ENCODE measurements at regions not wholly inside any gene's neighbourhood (a gene's known extent, or its start where the extent isn't known, plus 50 kb on each side); places are given as distances from the start of the nearest gene placed in this dataset.

GRCh38 chr5:21097661-21098060 is 1109.7 kb upstream of the CDH18 start:
- H3K4me1 ChIP-seq (ENCODE audit: low read length): no peaks in the 10 kb centered on the region
- no peak overlapping the region for H3K4me3 ChIP-seq (ENCODE audit: low read length)
- no peaks in the 10 kb centered on the region for H3K9me2 ChIP-seq (replicated peaks; ENCODE audit: insufficient read depth, low read length)
- TF ChIP-seq EZH2phosphoT487 (IDR thresholded peaks at IDR 0.05; ENCODE audit: low read length): no peak
- no peak for TF ChIP-seq EZH2 (optimal IDR thresholded peaks at IDR 0.05; ENCODE audit: low read depth, low read length)
- no peak overlapping the region for H3K9ac ChIP-seq (ENCODE audit: low read length)
- no peak overlapping the region for H3K4me2 ChIP-seq (ENCODE audit: low read depth, low read length)
- H3K36me3 ChIP-seq (replicated peaks; ENCODE audit: insufficient read depth, low read length): no peaks in the 10 kb centered on the region
- DNase-seq: no peak
- H2AFZ ChIP-seq (ENCODE audit: low read length): no peak overlapping the region
- H3F3A ChIP-seq (ENCODE audit: insufficient read depth, low read length): no peaks in the 10 kb centered on the region
- no peak overlapping the region for H3K27ac ChIP-seq (ENCODE audit: low read length)
- no peaks in the 10 kb centered on the region for H4K20me1 ChIP-seq (ENCODE audit: insufficient read depth, low read length)
- no peaks in the 10 kb centered on the region for H3K27me3 ChIP-seq (replicated peaks; ENCODE audit: insufficient read depth, low read length)
- H3K79me2 ChIP-seq (ENCODE audit: low read length): no peaks in the 10 kb centered on the region
- no peaks in the 10 kb centered on the region for H3K9me3 ChIP-seq (replicated peaks; ENCODE audit: insufficient read depth, low read length)

DNA sequence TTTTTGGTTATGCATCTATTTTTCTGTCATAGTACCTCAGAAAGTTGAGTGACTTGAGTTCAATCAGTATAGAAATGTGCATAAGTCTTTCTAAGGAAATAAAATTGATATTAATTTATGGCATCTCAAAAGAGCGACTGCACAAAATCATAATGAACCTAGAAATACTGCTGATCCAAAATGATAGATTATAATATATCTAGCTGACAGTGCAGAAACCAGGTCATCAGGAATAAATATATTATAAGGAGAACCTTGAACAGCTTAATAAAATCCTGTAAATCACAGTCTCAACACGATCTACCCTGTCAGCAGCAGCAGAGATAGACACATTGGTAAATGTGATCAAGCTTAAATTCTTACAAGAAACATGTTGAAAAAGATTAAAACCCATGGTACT is 1106.6 kb upstream of the CDH18 start:
- no peak for DNase-seq
- Histone ChIP-seq H3K36me3 (replicated peaks; ENCODE audit: insufficient read depth, low read length) (no peaks in the 10 kb centered on the region), H3K4me2 (ENCODE audit: low read depth, low read length) (no peak overlapping the region), H3K27ac (ENCODE audit: low read length) (no peak overlapping the region), H3K4me3 (ENCODE audit: low read length) (no peak overlapping the region), H3F3A (ENCODE audit: insufficient read depth, low read length) (no peaks in the 10 kb centered on the region), H3K9me3 (replicated peaks; ENCODE audit: insufficient read depth, low read length) (no peaks in the 10 kb centered on the region), H3K27me3 (replicated peaks; ENCODE audit: insufficient read depth, low read length) (no peaks in the 10 kb centered on the region), H4K20me1 (ENCODE audit: insufficient read depth, low read length) (no peaks in the 10 kb centered on the region), H3K79me2 (ENCODE audit: low read length) (no peaks in the 10 kb centered on the region), H2AFZ (ENCODE audit: low read length) (no peak overlapping the region), H3K4me1 (ENCODE audit: low read length) (no peaks in the 10 kb centered on the region), H3K9ac (ENCODE audit: low read length) (no peak overlapping the region), H3K9me2 (replicated peaks; ENCODE audit: insufficient read depth, low read length) (no peaks in the 10 kb centered on the region)
- TF ChIP-seq EZH2phosphoT487 (IDR thresholded peaks at IDR 0.05; ENCODE audit: low read length): no peak
- no peak for TF ChIP-seq CTCF (IDR thresholded peaks at IDR 0.05; ENCODE audit: low read length)
- TF ChIP-seq EZH2 (optimal IDR thresholded peaks at IDR 0.05; ENCODE audit: low read depth, low read length): no peak

GRCh38 chr5:21087766-21088165 is 1099.8 kb upstream of the CDH18 start:
- no peak overlapping the region for H2AFZ ChIP-seq (ENCODE audit: low read length)
- H3K27me3 ChIP-seq (replicated peaks; ENCODE audit: insufficient read depth, low read length): no peaks in the 10 kb centered on the region
- TF ChIP-seq EZH2phosphoT487 (IDR thresholded peaks at IDR 0.05; ENCODE audit: low read length) (no peak), EZH2 (optimal IDR thresholded peaks at IDR 0.05; ENCODE audit: low read depth, low read length) (no peak)
- H3F3A ChIP-seq (ENCODE audit: insufficient read depth, low read length): no peaks in the 10 kb centered on the region
- H3K36me3 ChIP-seq (replicated peaks; ENCODE audit: insufficient read depth, low read length): no peaks in the 10 kb centered on the region
- no peaks in the 10 kb centered on the region for H3K4me1 ChIP-seq (ENCODE audit: low read length)
- H3K4me3 ChIP-seq (ENCODE audit: low read length): no peak overlapping the region
- no peak overlapping the region for H3K27ac ChIP-seq (ENCODE audit: low read length)
- no peaks in the 10 kb centered on the region for H3K9me3 ChIP-seq (replicated peaks; ENCODE audit: insufficient read depth, low read length)
- no peaks in the 10 kb centered on the region for H4K20me1 ChIP-seq (ENCODE audit: insufficient read depth, low read length)
- no peak overlapping the region for H3K9ac ChIP-seq (ENCODE audit: low read length)
- no peak overlapping the region for H3K4me2 ChIP-seq (ENCODE audit: low read depth, low read length)
- no peak for DNase-seq
- H3K9me2 ChIP-seq (replicated peaks; ENCODE audit: insufficient read depth, low read length): no peaks in the 10 kb centered on the region
- no peaks in the 10 kb centered on the region for H3K79me2 ChIP-seq (ENCODE audit: low read length)

GRCh38 chr5:21085791-21086190 is 1097.8 kb upstream of the CDH18 start:
- Histone ChIP-seq H2AFZ (ENCODE audit: low read length) (no peak overlapping the region), H3F3A (ENCODE audit: insufficient read depth, low read length) (no peaks in the 10 kb centered on the region), H3K4me1 (ENCODE audit: low read length) (no peaks in the 10 kb centered on the region), H3K9ac (ENCODE audit: low read length) (no peak overlapping the region), H4K20me1 (ENCODE audit: insufficient read depth, low read length) (no peaks in the 10 kb centered on the region), H3K79me2 (ENCODE audit: low read length) (no peaks in the 10 kb centered on the region), H3K9me3 (replicated peaks; ENCODE audit: insufficient read depth, low read length) (no peaks in the 10 kb centered on the region), H3K4me3 (ENCODE audit: low read length) (no peak overlapping the region), H3K27ac (ENCODE audit: low read length) (no peak overlapping the region), H3K9me2 (replicated peaks; ENCODE audit: insufficient read depth, low read length) (no peaks in the 10 kb centered on the region), H3K36me3 (replicated peaks; ENCODE audit: insufficient read depth, low read length) (no peaks in the 10 kb centered on the region), H3K27me3 (replicated peaks; ENCODE audit: insufficient read depth, low read length) (no peaks in the 10 kb centered on the region; the same call in 1 of the 2 replicates), H3K4me2 (ENCODE audit: low read depth, low read length) (no peak overlapping the region)
- no peak for DNase-seq
- TF ChIP-seq EZH2phosphoT487 (IDR thresholded peaks at IDR 0.05; ENCODE audit: low read length) (no peak), EZH2 (optimal IDR thresholded peaks at IDR 0.05; ENCODE audit: low read depth, low read length) (no peak), CTCF (IDR thresholded peaks at IDR 0.05; ENCODE audit: low read length) (no peak)

Data from MM.1S (cell line).